IMR-90 (cell line): ENCODE measurements at regions not wholly inside any gene's neighbourhood (a gene's known extent, or its start where the extent isn't known, plus 50 kb on each side); places are given as distances from the start of the nearest gene placed in this dataset.
A peak's percentile ranks its signal among the peaks of the same experiment; 100 is the strongest.

Experiments
- ATAC-seq: fragments of 200-7000 bp; cut with Tn5 transposase; 2 replicates; pipeline ENCODE4 v1.9.1; 2020; ENCODE audit warnings: low read depth, mild to moderate bottlenecking, moderate library complexity
- BruUV-seq: library from RNA; stranded (reverse); fragments of 400-500 nt; replicated peaks from 2 replicates; lab custom pipeline; 2021; lab: Mats Ljungman, UMichigan
- CTCF ChIA-PET: fragments of 300-600 bp; formaldehyde crosslinking; extraction: SDS; loops from one replicate; lab custom pipeline; 2021; ENCODE audit warnings: antibody characterized with exemption; lab: Yijun Ruan, JAX
- POLR2A ChIA-PET: fragments of 300-600 bp; sonication (Branson Sonifier 250); formaldehyde crosslinking; loops from one replicate; lab custom pipeline; 2022; ENCODE audit warnings: antibody characterized with exemption; ENCODE audit not compliant: unreplicated experiment; lab: Charles Lee
- DNase-seq: peaks from one replicate; pipeline ENCODE4 v3.0.0; 2013
- H2AFZ ChIP-seq: replicated peaks from 2 replicates; pipeline ENCODE3; 2013; ENCODE audit warnings: low read length, mild to moderate bottlenecking; ENCODE audit not compliant: poor library complexity
- H2AK5ac ChIP-seq: 2 replicates; pipeline ENCODE4 v1.6.1; 2013; ENCODE audit warnings: low read depth, low read length, inconsistent platforms
- H2AK9ac ChIP-seq: replicated peaks from 2 replicates; pipeline ENCODE3; 2013; ENCODE audit warnings: mild to moderate bottlenecking, low read depth, low read length, moderate library complexity; ENCODE audit not compliant: poor library complexity
- H2BK120ac ChIP-seq: 2 replicates; pipeline ENCODE4 v1.6.1; 2013; ENCODE audit warnings: low read depth, low read length, inconsistent platforms
- H2BK15ac ChIP-seq: 3 replicates; pipeline ENCODE4 v1.6.1; 2013; ENCODE audit warnings: low read depth, low read length, inconsistent platforms
- H2BK20ac ChIP-seq: 2 replicates; pipeline ENCODE4 v1.6.1; 2013; ENCODE audit warnings: low read depth, mild to moderate bottlenecking, inconsistent platforms, low read length, moderate library complexity
- H2BK5ac ChIP-seq: 2 replicates; pipeline ENCODE4 v1.6.1; 2013; ENCODE audit warnings: mild to moderate bottlenecking, low read depth, low read length, inconsistent platforms; ENCODE audit not compliant: poor library complexity, severe bottlenecking
- H3K14ac ChIP-seq: replicated peaks from 2 replicates; pipeline ENCODE4 v1.6.1; 2013; ENCODE audit warnings: low read depth, low read length, inconsistent platforms
- H3K18ac ChIP-seq: 2 replicates; pipeline ENCODE4 v1.6.1; 2013; ENCODE audit warnings: low read depth, low read length, control low read depth
- H3K23ac ChIP-seq: 2 replicates; pipeline ENCODE4 v1.6.1; 2013; ENCODE audit warnings: low read depth, low read length, inconsistent platforms
- H3K27ac ChIP-seq: 2 replicates; pipeline ENCODE4 v1.5.1; 2013; ENCODE audit warnings: mild to moderate bottlenecking, control low read depth, low read length; ENCODE audit not compliant: insufficient read depth
- H3K27me3 ChIP-seq: 2 replicates; pipeline ENCODE4 v1.6.1; 2013; ENCODE audit warnings: low read length; ENCODE audit not compliant: control insufficient read depth, insufficient read depth
- H3K36me3 ChIP-seq: 2 replicates; pipeline ENCODE4 v1.6.1; 2013; ENCODE audit warnings: low read length, mixed read lengths; ENCODE audit not compliant: control insufficient read depth, insufficient read depth
- H3K4ac ChIP-seq: 2 replicates; pipeline ENCODE4 v1.6.1; 2013; ENCODE audit warnings: low read depth, low read length, inconsistent platforms
- H3K4me1 ChIP-seq: 2 replicates; pipeline ENCODE4 v1.6.1; 2013; ENCODE audit warnings: low read length, mixed read lengths; ENCODE audit not compliant: control insufficient read depth, insufficient read depth
- H3K4me2 ChIP-seq: 2 replicates; pipeline ENCODE4 v1.6.1; 2013; ENCODE audit warnings: low read depth, mild to moderate bottlenecking, control low read depth, low read length, moderate library complexity
- H3K4me3 ChIP-seq: 2 replicates; pipeline ENCODE4 v1.5.1; 2013; ENCODE audit warnings: low read depth, mild to moderate bottlenecking, control low read depth, low read length, moderate library complexity; ENCODE audit not compliant: insufficient read depth
- H3K56ac ChIP-seq: 2 replicates; pipeline ENCODE4 v1.6.1; 2013; ENCODE audit warnings: low read length, inconsistent platforms; ENCODE audit not compliant: insufficient read depth; ENCODE audit errors: extremely low read depth
- H3K79me1 ChIP-seq, 2 experiments: 2 replicates each; pipeline ENCODE4 v1.6.1; 2013; ENCODE audit warnings: low read length in 2 of 2, inconsistent platforms in 1 of 2, low read depth in 1 of 2
- H3K9ac ChIP-seq: 2 replicates; pipeline ENCODE4 v1.6.1; 2013; ENCODE audit warnings: low read depth, low read length, control low read depth
- H3K9me1 ChIP-seq: 2 replicates; pipeline ENCODE4 v1.6.1; 2013; ENCODE audit warnings: low read length, inconsistent platforms; ENCODE audit not compliant: insufficient read depth
- H3K9me3 ChIP-seq: 2 replicates; pipeline ENCODE4 v1.6.1; 2013; ENCODE audit warnings: low read length; ENCODE audit not compliant: control insufficient read depth, insufficient read depth
- H4K20me1 ChIP-seq: 2 replicates; pipeline ENCODE4 v1.6.1; 2013; ENCODE audit warnings: low read length, inconsistent platforms; ENCODE audit not compliant: insufficient read depth
- H4K5ac ChIP-seq: 2 replicates; pipeline ENCODE4 v1.6.1; 2013; ENCODE audit warnings: mild to moderate bottlenecking, low read depth, low read length, control low read depth
- H4K8ac ChIP-seq, 2 experiments: 2 replicates each; pipeline ENCODE4 v1.6.1; 2013; ENCODE audit warnings: low read depth in 2 of 2, low read length in 2 of 2, control low read depth in 1 of 2, inconsistent platforms in 1 of 2
- H4K91ac ChIP-seq: 2 replicates; pipeline ENCODE4 v1.6.1; 2013; ENCODE audit warnings: low read depth, low read length, inconsistent platforms; ENCODE audit not compliant: insufficient read depth
- BHLHE40 ChIP-seq: fragments of 150-350 bp; IDR thresholded peaks from 2 replicates; pipeline ENCODE4 v1.6.1; 2016; ENCODE audit warnings: mild to moderate bottlenecking, low read depth, low read length
- CHD1 ChIP-seq: IDR thresholded peaks from 2 replicates; pipeline ENCODE4 v1.6.1; 2012; ENCODE audit warnings: low read depth, low read length, improper control_type of control experiment
- CTCF ChIP-seq: conservative IDR thresholded peaks from 2 replicates; pipeline ENCODE4 v1.5.1; 2012; ENCODE audit warnings: mild to moderate bottlenecking, low read depth, low read length, improper control_type of control experiment
- ELK1 ChIP-seq: fragments of 150-350 bp; IDR thresholded peaks from 2 replicates; pipeline ENCODE4 v1.6.1; 2016; ENCODE audit warnings: low read depth, mild to moderate bottlenecking, low read length, moderate library complexity, borderline replicate concordance
- MAFK ChIP-seq: IDR thresholded peaks from 2 replicates; pipeline ENCODE4 v1.6.1; 2012; ENCODE audit warnings: low read depth, low read length, improper control_type of control experiment
- MAZ ChIP-seq: IDR thresholded peaks from 2 replicates; pipeline ENCODE4 v1.6.1; 2012; ENCODE audit warnings: low read depth, mild to moderate bottlenecking, low read length, improper control_type of control experiment, moderate library complexity, borderline replicate concordance
- NFE2L2 ChIP-seq: fragments of 150-350 bp; IDR thresholded peaks from 2 replicates; pipeline ENCODE4 v1.6.1; 2016; ENCODE audit warnings: low read depth, mild to moderate bottlenecking, low read length
- POLR2A ChIP-seq: IDR thresholded peaks from 2 replicates; pipeline ENCODE4 v1.6.1; 2012; ENCODE audit warnings: mild to moderate bottlenecking, low read depth, low read length
- RAD21 ChIP-seq: IDR thresholded peaks from 2 replicates; pipeline ENCODE4 v1.6.1; 2012; ENCODE audit warnings: low read length, improper control_type of control experiment
- RCOR1 ChIP-seq: IDR thresholded peaks from 2 replicates; pipeline ENCODE4 v1.6.1; 2012; ENCODE audit warnings: mild to moderate bottlenecking, low read length, improper control_type of control experiment; ENCODE audit not compliant: insufficient replicate concordance
- RFX5 ChIP-seq: IDR thresholded peaks from 2 replicates; pipeline ENCODE4 v1.8.0; 2012; ENCODE audit warnings: low read depth, mild to moderate bottlenecking, low read length, moderate library complexity
- SMC3 ChIP-seq: fragments of 150-350 bp; IDR thresholded peaks from 2 replicates; pipeline ENCODE4 v1.6.1; 2016; ENCODE audit warnings: low read depth, mild to moderate bottlenecking, antibody characterized with exemption, low read length, moderate library complexity
- USF2 ChIP-seq: fragments of 150-350 bp; IDR thresholded peaks from 2 replicates; pipeline ENCODE4 v1.6.1; 2017; ENCODE audit warnings: mild to moderate bottlenecking, antibody characterized with exemption, low read length, low read depth
- WGBS, 2 experiments: methylation state at CpG; one replicate each; pipeline versions ENCODE4 v1.1.5 to v1.1.7; 2013; ENCODE audit warnings: missing lambda C conversion rate in 2 of 2; ENCODE audit not compliant: insufficient read length in 1 of 2; ENCODE audit errors: extremely low coverage in 2 of 2; 5-methylcytosine and 5-hydroxymethylcytosine counted together
- dilution Hi-C: fragments of 300-500 bp; cut with HindIII; formaldehyde crosslinking; loops from one replicate; pipeline ENCODE4 v1.14.3; 2018; ENCODE audit warnings: low sequenced_read_pairs; ENCODE audit not compliant: unreplicated experiment
- in situ Hi-C: fragments of 300-500 bp; cut with MboI; formaldehyde crosslinking; loops from 3 replicates; pipeline ENCODE4 v1.14.3; 2019; ENCODE audit warnings: low sequenced_read_pairs, inconsistent platforms, mixed read lengths
- intact Hi-C: fragments of 100-400 bp; cut with micrococcal nuclease; formaldehyde crosslinking; loops from 2 replicates; pipeline ENCODE4 v1.10.0; 2022

GRCh38 chr11:119533462-119533861 lies 110.5 kb upstream of the THY1 start:
- no peak overlapping the region for H4K5ac ChIP-seq
- ATAC-seq (no peak), DNase-seq (no peak)
- BruUV-seq = no TSS peak
- no peak overlapping the region for H3K4me3 ChIP-seq
- H4K20me1 ChIP-seq = no peaks in the 10 kb centered on the region
- CTCF ChIA-PET = interaction anchor here (0.6 to 1.5 kb wide), 2 partner anchors 12 to 48 kb away, joined by 3 to 5 read pairs; no protein-coding TSS in a partner anchor
- no peaks in the 10 kb centered on the region for H3K9me3 ChIP-seq
- in situ Hi-C loops (no loop called here), dilution Hi-C loops (no loop called here), intact Hi-C loops (loop anchor here (1.0 kb wide), 1 partner anchor 52 kb away; no protein-coding TSS in a partner anchor)
- no peak overlapping the region for H3K18ac ChIP-seq
- H4K8ac ChIP-seq = no peak overlapping the region
- no peak overlapping the region for H2BK20ac ChIP-seq
- H3K23ac ChIP-seq = no peak overlapping the region
- H2AK5ac ChIP-seq = no peak overlapping the region
- H3K27ac ChIP-seq = no peak overlapping the region
- no peaks in the 10 kb centered on the region for H3K4me1 ChIP-seq
- POLR2A ChIA-PET = no interaction called here
- H3K36me3 ChIP-seq = no peaks in the 10 kb centered on the region
- H3K9me1 ChIP-seq = no peaks in the 10 kb centered on the region
- no peak overlapping the region for H3K4ac ChIP-seq
- WGBS, 2 experiments = no CpG with 5 or more reads among the region's 10 CpGs
- no peaks in the 10 kb centered on the region for H3K79me1 ChIP-seq
- peaks cover 68% of the 10 kb centered on the region for H3K27me3 ChIP-seq
- H3K56ac ChIP-seq = no peak overlapping the region
- H4K91ac ChIP-seq = no peak overlapping the region
- peak overlapping the region; percentile 72 for H2AK9ac ChIP-seq
- H2AFZ ChIP-seq = no peak overlapping the region
- H3K4me2 ChIP-seq = no peak overlapping the region
- H2BK120ac ChIP-seq = no peak overlapping the region
- no peak overlapping the region for H3K14ac ChIP-seq
- no peak overlapping the region for H2BK5ac ChIP-seq
- no peak overlapping the region for H2BK15ac ChIP-seq
- TF ChIP-seq MAZ (no peak), RFX5 (no peak), CTCF (no peak), POLR2A (no peak), NFE2L2 (no peak), BHLHE40 (no peak), CHD1 (no peak), RCOR1 (no peak), MAFK (no peak), RAD21 (no peak), ELK1 (no peak), SMC3 (no peak), USF2 (no peak)
- no peak overlapping the region for H3K9ac ChIP-seq
